Stimulated activated CD4-positive, alpha-beta T cell treated with anti-CD3 and anti-CD28 coated beads, Interleukin-15, amount 100 ng/mL, for 1 hour (primary cell): ENCODE measurements at regions not wholly inside any gene's neighbourhood (a gene's known extent, or its start where the extent isn't known, plus 50 kb on each side); places are given as distances from the start of the nearest gene placed in this dataset.
"Not testable (repeated sequence)": the region's sequence is repeated elsewhere in the genome, so short reads cannot be mapped to it uniquely, and the experiment has no call there.

Source experiments
- DNase-seq, 2 donors: peaks; one replicate each; pipeline ENCODE4 v3.0.0-alpha.2; 2020; ENCODE audit warnings: low read depth in 1 of 2, low spot score in 1 of 2

- DNase-seq, result no peak
Measured at GRCh38 chr14:99029145-99029915, 242.7 kb downstream of the BCL11B start.

DNA sequence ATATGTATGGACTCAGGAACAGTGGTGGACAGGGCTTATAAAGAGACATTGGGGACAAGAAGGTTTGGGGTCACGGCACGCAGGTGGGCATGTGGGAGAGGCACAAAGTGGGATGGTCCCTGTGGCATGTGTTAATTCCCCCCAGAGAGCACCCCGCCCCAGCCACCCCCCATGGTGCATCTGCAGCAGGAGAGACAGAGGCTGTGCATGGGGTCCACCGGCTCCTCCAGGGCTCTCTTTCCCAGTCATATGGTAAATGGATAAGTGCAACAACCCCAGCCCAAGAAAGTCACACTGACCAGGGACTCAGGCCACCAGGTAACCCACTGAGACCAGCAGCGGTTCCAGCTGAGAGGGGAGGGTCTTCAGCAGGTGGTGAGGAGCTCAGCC, 242.1 kb downstream of the BCL11B start:
- no peak for DNase-seq

- DNase-seq, result no peak
Measured at GRCh38 chr14:99030454-99030853, 241.5 kb downstream of the BCL11B start.

DNA sequence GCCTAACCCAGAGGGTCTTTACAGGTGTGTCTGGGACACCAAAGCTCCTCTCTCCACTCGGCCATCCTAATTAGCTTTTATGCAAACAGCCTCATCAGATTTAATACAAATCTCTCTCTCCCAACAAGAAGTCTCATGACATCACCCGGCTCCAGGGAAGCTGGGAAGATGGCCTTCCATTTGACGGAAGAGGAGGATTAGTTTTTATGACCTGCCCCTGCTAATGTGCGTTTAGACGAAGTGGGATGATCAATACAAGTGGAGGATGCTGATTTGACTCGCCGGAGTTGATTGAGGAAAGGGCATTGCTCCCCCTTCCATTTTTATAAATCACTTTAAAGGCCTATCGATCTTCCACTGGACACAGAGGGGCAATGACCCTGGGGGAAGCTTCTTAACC, 239.2 kb downstream of the BCL11B start:
- DNase-seq, result no peak

DNA sequence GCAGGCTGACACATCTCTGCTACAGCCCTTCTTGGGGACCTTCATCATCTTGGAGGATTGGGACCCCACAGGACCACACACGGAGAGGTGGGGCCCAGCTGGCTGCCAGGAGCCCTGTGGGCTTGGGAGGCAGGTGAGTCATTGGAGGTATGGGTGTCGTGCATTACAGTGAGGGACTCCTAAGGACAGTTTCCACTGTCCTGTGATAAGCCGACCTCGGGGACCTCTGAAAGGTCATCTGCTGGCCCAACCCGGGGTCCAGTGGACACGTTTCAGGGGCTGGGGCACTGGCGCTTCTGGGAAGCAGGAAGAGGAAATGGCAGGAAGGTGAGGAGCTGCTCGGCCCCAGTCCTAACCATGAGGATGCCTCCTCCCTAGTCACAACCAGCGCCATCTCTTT, 238.0 kb downstream of the BCL11B start:
- DNase-seq, result no peak

DNA sequence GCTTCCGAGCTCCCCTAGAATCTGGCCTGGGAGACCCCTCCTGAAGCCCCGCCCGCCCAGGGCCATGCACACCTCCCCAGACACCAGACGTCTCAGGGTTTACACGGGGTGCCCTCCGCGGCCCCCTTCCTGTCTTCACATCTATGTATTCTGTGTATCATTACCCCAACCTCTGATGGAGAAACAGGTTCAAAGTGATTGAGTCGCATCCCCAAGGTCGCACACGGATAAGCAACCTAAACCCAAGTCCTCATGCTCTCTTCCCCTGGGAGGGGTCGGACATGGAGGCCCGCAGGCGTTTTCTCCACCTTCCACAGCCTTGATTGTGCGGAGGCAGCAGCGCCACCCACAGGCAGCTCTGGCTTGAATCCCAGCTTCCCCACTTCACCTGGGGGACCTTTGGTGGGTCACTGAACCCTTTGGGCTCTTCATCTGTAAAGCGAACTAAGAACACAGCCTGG, 237.3 kb downstream of the BCL11B start:
- DNase-seq, result no peak

DNA sequence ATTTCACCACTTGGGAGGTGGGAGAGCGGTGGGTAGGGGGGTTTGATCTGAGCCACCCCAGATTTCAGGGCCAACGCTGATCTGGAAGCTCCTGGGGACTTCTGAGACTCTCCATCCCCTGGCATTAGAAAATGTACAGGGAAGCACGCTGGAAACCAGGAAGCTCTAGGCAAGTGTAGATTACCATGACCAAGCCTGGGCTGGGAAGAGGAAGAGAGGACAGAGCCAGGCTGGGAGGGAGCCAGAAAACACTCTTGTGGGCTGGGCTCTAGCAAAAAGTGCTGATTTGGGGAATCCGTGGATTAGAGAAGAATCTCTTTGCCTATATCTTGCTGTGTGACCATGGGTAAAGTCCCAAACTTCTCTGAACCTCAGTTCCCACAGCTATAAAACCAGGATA, 236.7 kb downstream of the BCL11B start:
- no peak for DNase-seq

- DNase-seq, result no peak
Measured at GRCh38 chr14:99035712-99036610, 236.0 kb downstream of the BCL11B start.

GRCh38 chr14:99036611-99037293, 235.2 kb downstream of the BCL11B start:
- DNase-seq, result no peak

GRCh38 chr14:99037326-99037725, 234.7 kb downstream of the BCL11B start:
- not testable (repeated sequence) for DNase-seq

DNA sequence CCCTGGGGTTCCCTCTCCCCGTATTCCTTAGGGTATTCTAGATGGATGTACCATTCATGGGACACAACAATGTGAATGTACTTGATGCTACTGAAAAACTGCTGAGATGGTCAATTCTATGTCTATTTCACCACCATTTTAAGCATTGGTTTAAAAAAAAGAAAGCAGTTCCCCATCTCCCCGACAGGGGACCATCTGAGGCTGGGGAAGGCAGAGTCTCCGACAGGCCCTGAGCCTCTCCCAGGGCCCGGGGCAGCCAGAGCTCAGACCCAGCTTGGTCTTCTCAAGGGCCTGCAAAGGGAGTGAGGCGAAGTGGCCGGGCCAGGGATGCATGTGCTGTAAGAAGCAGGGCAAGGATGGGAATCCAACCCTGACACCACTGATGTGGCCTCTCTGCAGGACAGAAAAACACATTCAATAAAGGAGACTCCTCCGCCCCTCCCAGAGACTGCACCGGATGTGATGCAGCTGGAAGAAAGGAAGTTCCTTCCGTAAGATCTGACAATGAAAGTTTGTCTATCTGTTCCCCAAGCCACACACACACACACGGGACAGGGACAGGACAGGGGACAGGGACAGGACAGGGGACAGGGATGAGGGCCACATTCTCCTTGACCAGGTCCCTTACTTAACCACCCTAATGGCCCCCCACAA, 234.1 kb downstream of the BCL11B start:
- DNase-seq, result no peak

GRCh38 chr14:99038431-99038820, 233.6 kb downstream of the BCL11B start:
- DNase-seq, result no peak

DNA sequence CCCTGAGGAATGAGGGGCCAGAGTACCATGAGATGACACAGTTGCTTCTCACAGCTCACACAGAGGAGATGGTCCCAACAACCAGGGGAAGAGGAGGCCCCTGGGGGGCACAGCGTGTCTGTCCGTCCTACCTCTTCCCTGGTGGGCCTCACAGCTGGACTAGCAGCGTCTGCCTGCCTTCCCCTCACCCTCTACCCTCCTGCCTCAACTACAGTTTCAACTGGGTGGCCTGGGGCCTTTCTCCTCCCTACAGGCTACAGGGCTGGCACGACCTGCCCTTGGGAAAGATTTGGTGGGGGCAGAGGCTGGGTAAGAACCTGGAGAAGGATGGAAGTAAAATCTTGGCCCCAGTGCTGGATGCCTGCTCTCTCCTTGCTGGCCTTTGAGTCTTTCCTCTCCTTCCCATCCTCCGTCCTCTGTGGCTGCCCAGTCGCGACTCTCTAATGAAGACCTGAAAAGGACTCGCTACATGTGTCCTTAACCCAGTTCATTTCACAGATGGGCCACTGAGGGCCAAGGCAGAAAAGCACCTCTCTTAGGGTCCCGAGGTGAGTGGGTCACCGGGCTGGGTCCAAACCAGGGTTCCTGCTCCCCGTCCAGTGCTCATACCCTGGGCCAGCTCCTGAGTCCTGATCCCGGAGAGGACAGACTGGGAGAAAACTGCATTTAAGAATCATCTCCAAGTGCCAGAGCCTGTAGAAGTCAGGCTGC, 232.5 kb downstream of the BCL11B start:
- no peak for DNase-seq

- DNase-seq, result no peak
Measured at GRCh38 chr14:99040052-99040451, 231.9 kb downstream of the BCL11B start.

- no peak for DNase-seq
Measured at GRCh38 chr14:99040711-99041110, 231.3 kb downstream of the BCL11B start.

- no peak for DNase-seq
Measured at GRCh38 chr14:99041141-99041819, 230.7 kb downstream of the BCL11B start.

DNA sequence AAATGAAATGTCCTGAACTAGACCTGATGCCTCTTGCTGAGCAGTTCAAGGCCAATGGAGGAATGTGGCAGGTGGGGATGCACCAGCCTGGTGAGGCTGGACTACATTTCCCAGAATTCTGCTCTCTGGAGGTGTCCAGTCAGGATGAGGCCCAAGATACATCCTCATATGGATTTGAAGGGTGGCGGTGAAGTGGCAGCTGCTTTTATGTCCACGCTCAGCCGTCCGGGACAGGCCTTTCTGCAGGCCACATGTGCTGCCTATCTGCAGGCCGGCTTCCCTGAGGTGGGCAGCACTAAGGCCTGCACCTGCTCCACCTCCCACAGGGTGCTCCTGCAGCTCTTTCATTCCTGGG, 230.2 kb downstream of the BCL11B start:
- DNase-seq, result no peak

GRCh38 chr14:99042381-99043266, 229.4 kb downstream of the BCL11B start:
- DNase-seq, result no peak

DNA sequence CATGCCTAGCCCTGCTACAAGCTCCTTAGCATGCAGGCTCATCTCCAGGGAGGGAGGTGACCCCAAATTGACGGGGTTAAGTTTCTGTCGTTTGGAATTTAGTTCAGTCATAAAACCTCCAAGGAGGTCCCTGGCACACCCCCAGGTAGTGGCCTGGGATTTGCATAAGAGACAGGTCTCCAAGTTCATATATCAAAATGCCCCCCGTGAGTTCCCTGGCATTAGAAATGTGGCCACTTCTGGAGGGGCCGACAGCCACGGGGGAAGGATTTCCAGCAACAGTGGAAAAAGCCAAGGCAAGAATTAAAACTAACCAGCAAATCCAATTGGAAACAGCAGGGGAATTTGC, 228.8 kb downstream of the BCL11B start:
- no peak for DNase-seq
